Tibial nerve (tissue), 3 donors: ENCODE measurements at regions not wholly inside any gene's neighbourhood (a gene's known extent, or its start where the extent isn't known, plus 50 kb on each side); places are given as distances from the start of the nearest gene placed in this dataset.

Experiments
- CTCF ChIP-seq, 5 experiments: fragments of 200-600 bp in 3 of 5; fragments of 450-650 bp in 2 of 5; sonication (generic) in 3 of 5; IDR thresholded peaks; one replicate each; pipeline ENCODE4 v1.5.1; 2016 to 2019; ENCODE audit warnings: antibody characterized with exemption in 5 of 5, mild to moderate bottlenecking in 3 of 5, moderate library complexity in 2 of 5
- POLR2A ChIP-seq, 2 donors: fragments of 450-650 bp; IDR thresholded peaks; one replicate each; pipeline ENCODE4 v1.6.1; 2017; ENCODE audit warnings: antibody characterized with exemption in 2 of 2, mild to moderate bottlenecking in 2 of 2, moderate library complexity in 2 of 2

- TF ChIP-seq CTCF (IDR thresholded peaks at IDR 0.05) = no peak
- TF ChIP-seq POLR2A (IDR thresholded peaks at IDR 0.05) = no peak
These were observed 882.7 kb upstream of the CHAC2 start for GRCh38 chr2:52884761-52885352.
